ENCODE measurements at regions not wholly inside any gene's neighbourhood (a gene's known extent, or its start where the extent isn't known, plus 50 kb on each side); places are given as distances from the start of the nearest gene placed in this dataset.

DNA sequence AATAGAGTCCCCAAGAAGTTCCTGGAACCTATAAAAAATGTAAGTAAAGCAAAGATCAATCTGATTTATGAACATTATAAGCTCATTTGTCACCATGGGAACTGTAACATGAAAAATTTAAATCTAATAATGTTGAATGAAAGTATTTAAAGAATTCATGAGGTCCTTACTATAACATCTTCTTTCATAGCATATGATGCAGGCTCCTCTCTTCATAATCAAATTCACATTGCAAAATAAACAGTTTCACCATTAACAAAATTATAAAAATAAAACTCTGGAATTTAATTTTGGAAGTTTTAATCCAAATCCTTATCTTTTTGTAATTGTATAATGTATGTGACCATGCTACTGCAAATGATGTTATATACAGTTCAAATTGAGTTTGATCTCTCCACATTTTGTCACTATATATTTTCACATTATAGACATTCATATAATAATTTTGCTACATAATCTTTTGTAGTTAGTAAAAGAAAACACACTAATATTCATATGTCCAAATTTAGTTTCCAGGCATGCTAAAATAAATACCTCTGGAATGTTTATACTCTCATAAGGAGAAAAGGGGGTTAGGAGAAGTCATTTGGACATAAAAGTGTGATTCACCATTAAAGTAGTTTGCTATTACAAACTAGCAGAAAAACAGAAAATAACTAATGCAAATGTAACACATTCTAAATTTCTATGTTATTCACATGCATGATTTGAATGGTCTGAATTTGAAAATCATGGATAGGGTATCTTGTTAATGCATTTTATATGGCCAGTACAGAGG, 954.1 kb downstream of the DSC3 start:
- no peak for DNase-seq (ENCODE audit: low read depth)

DNA sequence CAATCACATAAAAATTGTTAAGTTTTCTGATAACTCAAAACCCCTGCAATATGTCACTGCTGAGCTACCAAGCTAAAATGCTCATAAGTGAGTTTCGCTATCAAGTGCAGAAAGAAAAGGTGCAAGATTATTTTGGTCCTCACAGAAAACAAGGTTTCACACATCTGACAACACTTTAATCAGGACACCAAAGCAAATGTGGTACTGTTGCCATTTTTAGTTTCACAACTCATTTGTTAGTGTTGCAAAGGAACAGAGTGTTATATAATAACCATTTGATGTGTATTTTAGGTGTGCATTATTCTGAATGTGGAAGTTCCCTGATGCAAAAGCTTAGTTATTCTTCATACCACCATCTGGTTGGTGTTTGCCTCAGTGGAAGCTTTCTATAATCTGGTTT, 956.2 kb downstream of the DSC3 start:
- DNase-seq (ENCODE audit: low read depth): no peak

DNA sequence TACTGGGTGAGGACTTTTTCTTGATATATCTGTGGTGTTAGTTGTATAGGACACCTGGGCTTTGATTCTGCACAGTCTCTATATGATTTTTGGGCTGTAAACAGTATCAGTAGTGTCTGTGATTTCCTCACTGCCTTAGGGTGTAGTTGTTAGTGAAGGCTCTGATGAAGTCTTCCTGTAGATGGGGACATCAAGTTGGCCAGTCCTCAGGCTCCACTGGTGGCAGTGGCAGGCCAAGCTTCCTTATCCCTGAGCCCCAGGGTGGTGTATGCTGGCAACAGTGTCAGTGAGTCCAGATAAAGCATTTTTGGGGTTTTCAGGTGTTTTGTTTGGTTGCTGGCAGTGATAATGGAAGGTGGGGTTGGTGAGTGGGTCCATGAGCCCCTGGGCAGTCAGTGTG, 961.4 kb downstream of the DSC3 start:
- DNase-seq (ENCODE audit: low read depth): no peak

DNA sequence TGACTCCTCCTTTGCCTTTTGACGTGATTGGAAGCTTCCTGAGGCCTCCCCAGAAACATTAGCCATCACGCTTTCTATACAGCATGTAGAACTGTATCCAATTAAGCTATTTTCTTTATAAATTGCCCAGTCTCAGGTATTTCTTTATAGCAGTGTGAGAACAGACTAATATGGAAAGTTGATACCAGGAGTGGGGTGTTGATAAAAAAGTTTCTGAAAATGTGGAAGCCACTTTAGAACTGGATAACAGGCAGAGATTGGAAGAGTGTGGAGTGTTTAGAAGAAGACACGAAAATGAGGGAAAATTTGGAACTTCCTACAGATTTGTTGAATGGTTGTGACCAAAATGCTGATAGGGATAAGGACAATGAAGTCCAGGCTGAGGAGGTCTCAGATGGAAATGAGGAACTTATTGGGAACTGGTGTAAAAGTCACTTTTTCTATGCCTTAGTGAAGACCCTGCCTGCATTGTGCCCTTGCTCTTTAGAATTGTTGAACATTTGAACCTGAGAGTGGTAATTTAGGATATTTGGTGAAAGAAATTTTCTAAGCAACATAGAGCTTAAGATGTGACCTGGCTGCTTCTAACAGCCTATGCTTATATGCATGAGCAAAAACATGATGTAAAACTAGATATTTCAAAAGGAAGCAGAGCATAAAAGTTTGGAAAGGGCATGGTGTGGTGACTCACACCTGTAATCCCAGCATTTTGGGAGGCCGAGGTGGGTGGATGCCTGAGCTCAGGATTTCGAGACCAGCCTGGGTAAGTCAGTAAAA, 969.7 kb downstream of the DSC3 start:
- no peak for DNase-seq (ENCODE audit: low read depth)

DNA sequence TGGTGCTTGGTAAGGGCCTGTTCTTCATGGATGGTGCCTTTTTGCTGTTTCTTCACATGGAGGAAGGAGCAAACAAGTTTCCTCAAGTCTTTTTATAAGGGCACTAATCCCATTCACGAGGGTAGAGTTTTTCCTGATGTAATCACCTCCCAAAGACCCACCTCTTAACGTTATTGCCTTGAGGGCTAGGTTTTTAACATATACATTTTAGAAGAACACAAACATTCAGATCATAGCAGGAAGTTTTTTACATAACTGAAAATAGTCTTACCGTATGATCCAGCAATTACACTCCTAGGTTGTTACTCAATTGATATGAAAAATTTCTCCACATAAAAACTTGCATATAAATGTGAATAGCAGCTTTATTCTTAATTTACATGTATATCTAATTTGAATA, 976.3 kb downstream of the DSC3 start:
- DNase-seq (ENCODE audit: low read depth): no peak

DNA sequence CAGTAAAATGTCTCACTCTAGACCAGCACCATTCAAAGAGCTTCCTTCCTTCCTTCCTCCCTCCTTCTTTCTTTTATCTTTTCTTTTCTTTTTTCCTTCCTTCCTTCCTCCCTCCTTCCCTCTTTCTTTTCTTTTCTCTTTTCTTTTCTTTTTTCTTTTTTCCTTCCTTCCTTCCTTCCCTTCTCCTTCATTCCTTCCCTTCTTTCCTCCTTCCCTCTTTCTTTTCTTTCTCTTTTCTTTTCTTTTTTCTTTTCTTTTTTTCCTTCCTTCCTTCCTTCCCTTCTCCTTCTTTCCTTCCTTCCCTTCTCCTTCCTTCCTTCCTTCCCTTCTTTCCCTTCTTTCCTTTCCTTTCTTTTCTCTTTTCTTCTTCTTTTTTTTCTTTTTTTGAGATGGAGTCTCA, 985.1 kb downstream of the DSC3 start:
- no peak for DNase-seq (ENCODE audit: low read depth)

DNA sequence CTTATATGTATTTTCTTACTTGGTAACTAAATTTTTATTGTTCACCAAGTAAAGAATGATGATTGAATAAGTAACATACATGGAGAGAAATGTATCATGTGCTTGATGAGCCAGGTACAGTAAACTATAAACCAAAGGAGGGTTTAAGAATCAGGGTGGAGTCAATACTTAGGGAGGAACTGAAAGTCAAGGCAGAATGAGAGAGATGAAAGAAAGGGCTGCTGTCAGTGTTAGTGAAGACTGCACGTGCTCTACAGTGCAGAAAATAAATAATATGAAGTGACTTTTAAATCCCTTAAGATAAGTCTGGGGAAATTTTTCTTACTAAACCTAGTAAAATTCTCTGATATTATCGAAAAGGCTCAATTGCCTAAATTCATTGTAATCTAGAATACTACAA, 986.0 kb downstream of the DSC3 start:
- DNase-seq (ENCODE audit: low read depth): no peak

DNA sequence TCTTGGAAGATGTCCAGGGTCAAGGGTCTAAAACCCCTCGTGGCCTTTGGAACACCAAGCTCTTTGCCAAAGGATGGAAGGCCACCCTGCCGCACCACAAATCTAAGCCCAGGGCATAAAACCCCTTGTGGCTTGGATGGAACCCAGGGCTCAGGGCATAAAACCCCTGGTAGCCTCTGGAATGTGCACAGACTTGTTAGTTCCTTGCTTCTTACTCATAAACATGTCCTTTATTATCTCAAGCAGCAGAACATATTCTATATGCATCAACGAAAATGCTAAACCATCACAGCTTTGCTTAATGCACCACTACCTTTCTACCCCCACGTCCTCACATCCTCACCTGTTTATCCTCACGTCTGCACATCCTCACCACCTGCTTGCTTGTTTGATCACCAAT, 998.0 kb downstream of the DSC3 start:
- DNase-seq (ENCODE audit: low read depth): no peak

DNA sequence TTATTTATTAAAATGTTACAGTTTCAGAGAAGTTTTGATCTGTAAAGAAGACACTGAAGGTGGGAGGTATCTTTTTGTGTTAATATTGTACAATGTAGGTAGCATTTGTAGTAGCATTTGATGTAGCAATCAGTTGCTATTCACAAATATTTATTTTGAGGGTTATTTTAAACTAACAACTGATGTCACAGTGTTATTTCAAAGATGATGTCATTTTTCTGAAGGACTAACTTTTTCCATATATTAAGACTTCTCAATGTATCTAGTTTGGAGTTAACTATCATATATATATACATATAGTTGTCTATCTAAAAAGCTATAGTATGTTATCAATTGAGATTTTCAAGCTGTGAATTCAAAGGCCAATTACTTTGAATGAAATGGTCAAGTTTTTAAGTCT, 1003.3 kb downstream of the DSC3 start:
- DNase-seq (ENCODE audit: low read depth): no peak

DNA sequence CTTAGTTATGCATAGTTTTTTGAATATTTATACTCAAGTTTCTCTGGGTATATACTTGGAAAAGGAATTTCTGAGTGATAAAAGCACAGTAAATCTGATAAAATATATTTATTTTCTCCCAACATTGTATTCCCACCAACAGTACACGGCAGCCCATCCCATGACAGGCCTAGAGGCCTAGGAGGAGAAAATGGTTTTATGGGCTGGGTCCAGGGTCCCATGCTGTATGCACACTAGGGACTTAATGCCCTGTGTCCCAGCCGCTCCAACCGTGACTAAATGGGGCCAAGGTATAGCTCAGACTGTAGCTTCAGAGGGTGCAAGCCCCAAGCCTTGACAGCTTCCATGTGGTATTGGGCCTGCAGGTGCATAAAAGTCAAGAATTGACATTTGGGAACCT, 1007.7 kb downstream of the DSC3 start:
- no peak for DNase-seq (ENCODE audit: low read depth)

DNA sequence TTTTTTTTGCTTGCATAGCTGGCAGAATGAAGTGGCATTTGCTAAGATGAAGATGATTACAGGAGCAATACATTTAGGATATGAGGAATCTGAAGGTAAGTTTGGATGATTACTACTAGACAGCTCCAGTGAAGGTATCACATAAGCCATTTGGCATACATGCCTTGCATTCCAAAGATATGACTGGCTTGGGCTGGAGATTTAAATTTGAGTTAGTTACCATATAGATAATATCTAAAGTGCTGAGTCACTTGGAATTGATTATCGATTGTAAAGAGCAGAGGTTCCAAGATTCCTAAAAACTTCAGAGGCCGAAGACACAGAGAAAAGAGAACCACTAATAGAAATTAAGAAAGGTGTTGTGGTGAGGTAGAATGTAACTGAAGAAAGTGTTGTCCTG, 1026.4 kb downstream of the DSC3 start:
- DNase-seq (ENCODE audit: low read depth): peak; percentile 13

DNA sequence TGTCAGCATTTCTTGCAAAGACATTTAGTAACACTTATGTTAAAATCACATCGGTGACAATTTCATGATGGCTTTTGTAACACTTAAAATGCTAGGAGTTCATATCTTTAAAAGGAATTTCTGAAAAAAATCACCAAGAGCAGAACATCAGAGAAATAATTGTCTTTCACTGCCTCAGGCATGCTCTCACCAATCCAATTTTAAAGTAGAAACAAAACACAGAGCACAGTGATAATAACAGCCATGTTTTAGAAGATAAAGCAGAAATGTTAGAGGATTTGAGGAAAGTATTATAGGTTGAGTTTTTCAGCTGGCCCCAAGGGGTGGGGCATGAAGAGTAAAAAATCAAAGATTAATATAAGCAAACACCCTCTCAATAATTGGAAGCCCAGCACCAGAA, 1037.6 kb downstream of the DSC3 start:
- DNase-seq (ENCODE audit: low read depth): no peak

DNA sequence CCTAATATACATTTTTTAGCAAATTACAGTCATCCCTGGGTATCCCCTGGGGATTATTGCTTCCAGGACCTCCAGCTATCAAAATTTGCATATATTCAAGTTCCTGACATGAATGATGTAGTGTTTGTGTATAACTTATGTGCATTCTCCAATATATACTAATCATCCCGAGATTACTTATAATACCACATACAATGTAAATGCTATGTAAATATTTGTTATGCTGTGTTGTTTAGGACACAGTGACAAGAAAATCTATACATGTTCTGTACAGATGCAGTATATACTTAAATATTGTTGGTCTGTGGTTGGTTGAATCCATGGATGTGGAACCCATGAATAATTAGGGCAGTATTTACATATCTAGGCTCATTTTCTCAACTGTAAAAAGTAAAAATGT, 1060.3 kb downstream of the DSC3 start:
- DNase-seq (ENCODE audit: low read depth): no peak

DNA sequence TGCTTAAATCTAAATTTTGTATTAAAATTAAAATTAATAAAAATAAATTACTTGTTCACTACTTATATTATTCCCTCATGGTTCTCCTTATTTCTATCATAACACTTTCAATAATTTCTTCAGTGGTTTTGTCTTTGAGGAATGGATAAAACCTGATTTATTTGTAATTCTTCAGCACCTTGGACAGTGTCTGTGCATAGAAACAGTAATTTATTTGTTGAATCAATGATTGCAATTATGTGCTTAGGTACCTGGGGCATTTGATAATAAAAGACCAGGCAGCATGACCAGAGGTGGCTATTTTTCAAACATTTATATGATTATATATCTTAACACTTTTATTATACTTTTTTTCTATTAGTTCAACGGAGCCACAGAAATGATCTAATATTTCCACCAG, 1062.7 kb downstream of the DSC3 start:
- DNase-seq (ENCODE audit: low read depth): no peak

DNA sequence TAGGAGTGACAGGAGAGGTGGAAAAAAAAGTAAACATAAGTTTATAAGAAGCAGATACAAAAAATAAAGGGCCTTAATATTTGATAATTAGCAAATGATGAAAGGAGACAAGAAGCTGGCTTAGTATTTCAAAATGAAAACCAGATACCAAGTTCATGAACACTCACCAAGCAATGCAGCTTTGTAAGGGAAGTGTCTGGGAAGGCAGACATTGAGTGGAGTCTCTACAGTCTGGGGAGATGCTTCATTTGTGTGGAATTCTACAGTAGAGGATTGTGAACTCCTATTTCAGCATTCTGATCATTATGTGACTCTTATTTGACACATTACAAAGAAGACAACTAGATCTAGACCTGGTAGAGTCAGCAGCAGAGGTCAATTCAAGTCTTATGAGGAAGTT, 1072.7 kb downstream of the DSC3 start:
- DNase-seq (ENCODE audit: low read depth): no peak

DNA sequence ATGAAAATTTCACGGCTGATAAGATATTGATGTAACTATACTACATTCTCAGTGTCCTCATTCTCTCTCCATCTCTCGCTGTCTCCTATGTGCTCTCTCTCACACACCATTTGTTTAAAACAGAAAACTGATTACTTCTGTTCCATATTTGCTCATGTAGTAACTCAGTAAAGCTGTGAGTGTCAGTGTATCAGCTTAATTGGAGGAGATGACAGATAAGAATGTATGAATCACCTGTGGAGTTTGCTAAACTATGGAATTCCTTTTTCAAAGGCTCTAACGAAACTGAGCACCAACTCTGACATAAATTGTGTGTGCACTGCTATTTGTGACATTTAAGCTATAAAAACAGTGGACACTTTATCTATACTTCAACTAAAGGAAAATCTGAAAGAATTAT, 1080.0 kb downstream of the DSC3 start:
- no peak for DNase-seq (ENCODE audit: low read depth)

DNA sequence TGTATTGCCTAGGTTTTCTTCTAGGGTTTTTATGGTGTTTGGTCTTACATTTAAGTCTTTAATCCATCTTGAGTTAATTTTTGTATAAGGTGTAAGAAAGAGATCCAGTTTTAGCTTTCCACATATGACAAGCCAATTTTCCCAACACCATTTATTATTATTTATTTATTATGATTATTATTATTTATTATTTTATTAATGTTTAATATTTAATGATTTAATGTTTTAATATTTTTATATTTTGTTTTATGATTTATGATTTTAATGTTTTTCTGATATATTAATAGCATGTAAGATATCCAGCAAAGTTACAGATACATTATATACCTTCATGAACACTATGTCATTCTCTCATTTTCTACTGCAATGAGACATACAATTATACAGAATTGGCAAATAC, 1082.0 kb downstream of the DSC3 start:
- no peak for DNase-seq (ENCODE audit: low read depth)

DNA sequence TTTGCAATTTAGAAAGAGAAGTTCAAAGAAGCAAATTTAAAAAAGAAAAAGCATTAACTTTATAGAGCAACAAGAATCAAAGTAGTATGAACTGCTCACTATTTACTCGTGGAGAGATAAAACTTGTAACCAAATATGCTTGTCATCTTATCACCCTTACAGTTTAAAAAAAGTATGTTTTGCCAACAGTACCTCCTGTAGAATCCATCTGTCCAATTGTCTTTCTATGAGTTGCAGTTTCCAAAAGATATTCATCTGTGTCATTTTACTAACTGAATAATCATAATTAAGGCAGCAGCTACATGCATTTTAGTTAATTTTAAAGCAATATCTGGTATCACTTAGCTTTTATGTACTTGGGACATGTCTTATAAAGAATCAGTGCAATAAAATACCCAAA, 1112.3 kb downstream of the DSC3 start:
- DNase-seq (ENCODE audit: low read depth): no peak

DNA sequence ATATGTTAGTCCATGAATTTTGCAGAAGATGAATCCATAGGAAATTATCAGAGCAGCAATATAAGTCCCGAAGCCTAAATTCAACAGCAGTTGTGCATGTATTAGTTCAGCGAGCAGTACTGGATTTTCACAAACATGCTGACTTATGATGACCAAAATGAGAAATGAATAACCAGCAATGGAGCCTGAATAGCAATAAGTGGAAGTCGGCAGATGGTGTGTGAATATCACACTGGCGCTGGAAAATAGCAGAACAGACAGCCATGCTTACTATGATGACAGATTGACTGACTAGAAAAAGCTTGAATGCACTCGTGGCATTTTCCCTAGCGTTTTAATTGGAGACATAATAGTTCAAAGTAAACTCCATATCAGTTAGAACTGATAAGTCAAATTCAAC, 1114.5 kb downstream of the DSC3 start:
- no peak for DNase-seq (ENCODE audit: low read depth)

DNA sequence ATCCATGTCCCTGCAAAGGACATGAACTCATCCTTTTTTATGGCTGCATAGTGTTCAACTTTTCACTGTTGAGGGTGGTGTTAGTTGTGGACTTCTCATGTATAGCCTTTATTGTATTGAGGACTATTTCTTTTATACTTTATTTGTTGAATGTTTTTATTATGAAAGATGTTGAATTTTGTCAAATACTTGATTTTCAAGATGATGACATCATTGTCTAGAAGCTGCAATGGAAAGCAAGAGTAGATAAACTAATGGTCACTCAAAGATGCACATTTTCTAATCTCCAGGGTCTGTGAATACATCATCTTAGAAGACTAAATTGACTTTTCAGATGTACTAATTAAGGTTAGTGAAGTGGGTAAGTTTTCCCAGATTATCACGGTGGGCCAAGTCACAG, 1117.0 kb downstream of the DSC3 start:
- no peak for DNase-seq (ENCODE audit: low read depth)

DNA sequence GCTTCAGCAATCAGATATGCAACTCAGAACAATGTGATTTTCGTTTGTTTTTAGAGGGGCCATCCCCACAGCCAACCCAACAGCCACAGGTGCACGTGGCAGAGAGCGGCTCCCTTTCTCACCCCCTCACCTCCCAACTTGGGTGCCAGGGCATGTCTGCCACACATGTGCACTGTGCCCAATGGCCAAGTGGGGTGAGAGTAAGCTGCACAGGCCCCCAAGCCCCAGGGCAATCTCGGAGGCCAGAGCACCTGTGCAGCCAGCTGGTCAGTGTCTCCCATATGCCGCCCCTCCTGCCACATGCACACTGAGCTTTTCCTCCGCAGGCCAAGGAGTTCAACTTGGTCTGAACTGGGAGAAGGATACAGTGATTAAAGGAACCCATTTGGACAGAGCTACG, 1130.2 kb downstream of the DSC3 start:
- no peak for DNase-seq (ENCODE audit: low read depth)

DNA sequence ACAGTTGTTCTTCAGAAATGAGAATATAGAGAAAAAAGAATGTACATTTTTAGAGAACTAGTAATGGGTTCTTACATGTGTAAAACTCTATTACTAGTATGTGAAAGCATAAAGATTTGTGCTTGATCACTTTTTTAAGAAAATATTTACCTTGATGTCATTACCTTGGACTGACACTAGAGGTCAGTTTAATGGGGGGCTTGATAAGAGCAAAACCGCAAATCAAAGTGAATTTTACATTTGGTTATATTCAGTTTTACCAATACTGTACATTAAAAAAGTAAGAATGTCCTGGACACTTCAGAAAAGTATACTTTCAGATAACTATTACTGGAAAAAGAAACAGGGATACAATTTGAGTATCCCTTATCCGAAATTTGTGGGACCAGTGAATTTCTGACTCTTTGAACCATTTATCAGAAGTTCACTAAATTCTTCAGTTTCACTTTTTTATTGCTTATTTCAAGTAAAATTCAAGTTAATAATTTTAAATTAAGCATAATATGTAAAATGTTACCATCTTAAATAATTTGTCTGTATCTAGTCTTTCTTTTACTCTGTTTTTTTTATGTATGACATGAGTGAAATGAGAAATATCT, 1149.5 kb downstream of the DSC3 start:
- DNase-seq (ENCODE audit: low read depth): no peak

DNA sequence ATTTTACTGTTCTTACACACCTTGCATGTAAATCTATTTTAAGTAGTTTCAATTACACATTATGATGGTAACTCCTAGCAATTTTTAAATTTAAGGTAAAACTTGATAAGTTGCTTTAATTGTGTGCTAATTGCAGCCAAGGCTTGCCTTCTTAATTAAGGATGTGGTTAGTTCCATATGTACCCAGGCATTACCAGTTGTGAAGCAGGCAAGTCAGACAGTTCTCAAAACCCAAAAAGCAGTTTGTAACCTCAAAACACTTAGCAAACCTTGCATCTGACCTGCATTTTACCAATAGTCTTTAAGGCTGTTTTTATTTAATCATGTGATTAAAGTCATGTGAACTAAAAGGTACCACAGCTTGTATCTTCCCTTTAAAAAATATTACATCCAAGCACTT, 1159.4 kb downstream of the DSC3 start:
- DNase-seq (ENCODE audit: low read depth): no peak
